HG03196 (cell line): ENCODE measurements at regions not wholly inside any gene's neighbourhood (a gene's known extent, or its start where the extent isn't known, plus 50 kb on each side); places are given as distances from the start of the nearest gene placed in this dataset.

Experiments used
- ATAC-seq: cut with Tn5 transposase; IDR thresholded peaks from one replicate; pipeline ENCODE4 v1.9.1; 2021; ENCODE audit not compliant: unreplicated experiment

- no peak for ATAC-seq
Measured at GRCh38 chr2:133837441-133838094, 269.3 kb upstream of the NCKAP5 start.

DNA sequence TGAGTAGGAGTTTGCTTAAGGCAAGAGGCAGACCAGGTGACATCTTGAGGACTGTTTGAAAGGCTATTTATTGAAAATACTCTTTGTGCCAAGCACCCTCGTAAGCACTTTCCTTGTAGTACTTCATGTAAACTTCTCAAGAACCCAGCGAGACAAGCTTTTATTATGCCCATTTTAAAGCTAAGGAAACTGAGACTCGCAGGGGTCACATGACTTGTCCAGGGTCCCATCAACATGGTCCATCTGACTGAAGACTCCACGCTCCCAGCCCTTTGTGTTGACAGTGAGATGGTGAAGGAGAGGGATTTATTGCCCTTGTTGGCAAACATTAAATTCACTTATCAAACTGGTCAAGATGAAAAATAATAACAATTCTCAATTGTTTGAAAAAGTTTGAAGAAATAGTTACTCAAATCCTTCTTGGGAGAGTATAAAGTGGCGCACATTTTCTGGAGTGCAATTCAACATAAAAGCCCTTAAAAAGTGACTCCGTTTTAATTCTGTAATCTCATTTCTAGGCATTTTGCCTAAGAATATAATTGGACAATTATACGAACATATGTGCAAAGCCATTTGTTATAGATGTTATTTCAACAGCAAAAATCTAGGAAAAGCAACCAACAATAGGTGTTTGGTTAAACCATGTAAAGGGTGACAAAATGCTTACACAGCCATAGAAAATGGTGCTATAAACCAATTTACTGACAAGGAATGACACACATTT is 270.5 kb upstream of the NCKAP5 start:
- no peak for ATAC-seq

DNA sequence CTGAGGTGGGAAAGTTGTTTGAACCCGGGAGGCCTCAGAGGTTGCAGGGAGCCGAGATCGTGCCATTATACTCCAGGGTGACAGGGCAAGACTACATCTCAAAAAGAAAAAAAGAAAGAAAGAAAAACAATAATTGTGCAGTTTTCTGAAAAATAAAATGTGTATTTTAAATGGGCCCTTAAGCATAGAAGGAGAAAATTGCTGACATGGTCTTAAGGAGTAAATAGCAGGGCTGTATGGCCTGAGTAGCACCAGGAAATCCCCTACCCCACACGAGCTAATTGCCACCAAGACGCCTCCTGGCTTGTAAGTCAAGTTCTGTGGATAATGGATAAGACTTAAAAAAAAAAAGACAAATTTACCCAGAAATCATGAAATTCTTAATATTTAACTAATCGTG is 271.4 kb upstream of the NCKAP5 start:
- ATAC-seq, result no peak

DNA sequence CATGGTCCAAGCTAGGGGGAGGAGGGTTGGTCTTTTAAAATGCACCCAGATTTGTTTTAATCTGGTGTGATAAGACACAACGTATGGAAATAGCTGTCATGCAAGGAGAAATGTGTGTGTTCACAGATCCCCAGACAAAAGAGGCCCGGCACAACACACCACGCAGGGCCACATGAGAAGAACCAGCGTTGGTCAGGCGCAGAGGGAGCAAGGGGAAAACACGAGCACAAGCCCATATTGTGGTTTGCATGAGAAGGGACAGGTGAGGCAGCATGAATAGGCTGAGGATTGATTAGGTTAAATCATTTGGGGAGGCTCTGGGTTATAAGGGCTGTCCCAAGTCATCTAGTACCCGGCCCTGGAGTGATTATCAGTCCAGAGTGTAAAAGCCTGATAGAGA is 272.5 kb upstream of the NCKAP5 start:
- ATAC-seq, result no peak

GRCh38 chr2:133841900-133842299 is 273.6 kb upstream of the NCKAP5 start:
- no peak for ATAC-seq

DNA sequence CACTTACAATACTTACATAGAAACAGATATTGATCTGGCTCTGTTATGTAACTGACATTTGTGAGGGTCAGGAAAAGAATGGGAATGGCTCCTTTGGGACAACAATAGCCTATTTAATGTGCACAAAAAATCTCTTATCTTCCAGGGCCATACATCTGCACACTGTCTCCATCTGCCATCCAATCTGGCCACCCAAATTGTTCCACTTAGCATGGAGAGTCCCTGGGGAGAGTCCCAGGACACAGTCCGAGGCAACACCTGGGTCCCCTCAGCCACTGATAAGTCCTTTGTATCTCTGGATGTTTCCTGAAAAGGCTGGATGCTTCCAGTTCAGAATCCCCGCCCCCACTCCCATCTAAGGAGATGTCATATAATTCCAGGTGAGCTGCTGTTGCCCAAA is 274.2 kb upstream of the NCKAP5 start:
- ATAC-seq, result no peak

DNA sequence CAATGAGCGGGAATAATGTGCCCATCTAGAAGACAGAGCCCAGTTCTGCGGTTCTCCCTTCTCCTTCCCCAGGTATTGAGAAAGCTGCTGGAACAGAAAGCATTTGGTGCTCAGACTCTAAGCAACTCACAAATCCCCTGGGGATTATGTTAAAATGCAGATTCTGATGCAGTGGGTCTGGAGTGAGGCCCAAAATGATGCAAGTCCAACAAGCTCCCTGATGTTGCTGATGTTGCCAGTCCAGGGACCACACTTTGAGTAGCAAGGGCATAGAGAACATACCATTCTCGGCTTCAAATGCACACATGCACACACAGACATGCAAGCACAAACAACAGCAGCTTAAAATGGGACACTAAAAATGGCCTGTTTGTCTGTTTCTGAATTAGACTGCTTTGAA is 274.8 kb upstream of the NCKAP5 start:
- ATAC-seq, result no peak

GRCh38 chr2:133843551-133843950 is 275.3 kb upstream of the NCKAP5 start:
- no peak for ATAC-seq

DNA sequence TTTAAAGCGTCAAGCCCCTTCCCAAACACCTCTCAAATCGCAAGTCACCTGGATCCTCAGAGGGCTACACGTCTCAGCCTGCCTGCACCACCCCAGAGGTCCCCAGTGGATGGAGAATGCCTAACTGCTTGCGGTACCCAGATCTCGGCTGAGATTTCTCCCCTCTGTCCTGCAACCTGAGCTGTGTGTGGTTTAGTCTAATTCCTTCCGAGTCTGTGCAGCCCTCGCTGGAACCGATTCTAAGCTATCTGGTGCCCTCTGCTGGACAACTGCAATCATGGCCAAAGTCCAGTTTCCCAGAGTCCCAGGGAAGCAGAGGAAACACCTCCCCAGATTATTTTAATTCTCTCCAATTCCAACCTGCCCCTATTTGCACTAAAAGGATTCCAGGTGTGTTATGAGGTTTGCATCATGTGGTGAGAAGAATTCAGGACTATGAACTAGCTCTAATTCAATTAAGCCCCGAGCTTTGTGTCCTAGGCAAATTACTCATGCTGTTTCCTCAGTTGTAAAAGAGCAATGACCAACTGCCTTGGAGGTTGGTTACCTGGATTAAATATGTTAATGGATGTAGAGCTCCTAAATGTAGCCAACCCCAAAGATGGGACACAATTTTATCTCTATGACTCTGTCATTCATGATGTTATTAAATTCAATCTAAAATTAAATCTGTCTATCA is 276.1 kb upstream of the NCKAP5 start:
- ATAC-seq, result peak; percentile 76

DNA sequence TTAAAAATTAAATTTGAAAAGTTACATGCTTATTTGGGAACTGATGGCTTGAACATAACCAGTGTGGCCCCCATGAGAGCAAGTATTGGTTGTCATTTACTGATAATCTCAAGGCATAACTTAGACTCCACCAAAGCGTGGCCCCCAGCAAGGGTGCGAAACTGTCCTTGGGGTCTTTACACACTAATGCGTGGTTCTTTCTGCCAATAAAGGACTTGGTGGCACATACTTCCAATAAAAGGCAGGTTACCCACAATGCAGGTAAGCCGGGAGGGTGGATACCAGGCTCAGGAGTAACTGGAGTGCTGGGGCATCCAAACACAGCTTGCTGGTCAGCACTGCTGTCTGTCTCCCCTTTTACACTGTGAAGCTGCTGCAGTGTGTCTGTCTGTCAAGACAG is 278.2 kb upstream of the NCKAP5 start:
- ATAC-seq, result no peak

- no peak for ATAC-seq
Measured at GRCh38 chr2:133847591-133847990, 279.3 kb upstream of the NCKAP5 start.

DNA sequence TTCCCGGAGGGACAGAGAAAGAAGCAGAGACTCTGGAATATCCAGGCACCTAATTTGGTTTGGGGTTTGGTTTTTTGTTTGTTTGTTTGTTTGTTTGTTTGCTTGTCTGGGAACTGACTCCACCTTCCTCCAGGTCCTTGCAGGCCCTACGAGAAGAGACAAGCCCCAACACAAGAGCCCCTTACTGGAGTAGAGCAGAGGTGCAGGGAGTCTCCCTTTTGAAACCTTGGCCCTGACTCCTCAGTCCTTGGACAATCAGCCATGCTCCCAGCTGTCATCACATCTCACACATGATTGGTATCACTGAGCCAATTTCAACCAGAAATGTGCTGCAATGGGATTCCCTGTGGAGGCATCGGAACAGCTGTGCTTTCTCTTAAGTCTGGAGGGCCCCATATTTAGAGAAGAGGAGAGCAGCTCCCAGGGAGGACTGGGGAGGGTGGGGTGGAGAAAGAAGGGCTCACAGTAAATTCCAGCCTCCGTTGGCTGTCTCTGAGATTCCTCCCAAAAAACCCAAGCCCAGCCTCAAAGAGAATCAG is 279.9 kb upstream of the NCKAP5 start:
- ATAC-seq, result no peak

DNA sequence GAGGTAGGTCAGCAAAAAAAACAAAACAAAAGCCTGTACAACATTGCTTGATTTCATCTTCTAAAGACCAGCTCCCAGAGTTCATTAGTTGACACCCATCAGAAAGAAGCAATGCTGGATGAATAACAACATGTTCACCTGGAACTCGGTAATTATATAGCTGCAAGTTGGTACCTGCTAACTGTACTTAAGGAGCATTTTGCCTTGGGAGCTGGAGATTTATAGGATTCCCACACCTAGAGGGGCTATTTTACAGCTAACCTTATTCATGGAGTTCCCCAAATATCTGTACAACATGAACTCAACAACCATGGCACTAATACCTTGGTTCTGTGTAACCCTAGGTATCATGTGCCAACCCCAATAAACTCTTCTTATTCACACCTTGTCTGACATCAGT is 281.1 kb upstream of the NCKAP5 start:
- no peak for ATAC-seq

DNA sequence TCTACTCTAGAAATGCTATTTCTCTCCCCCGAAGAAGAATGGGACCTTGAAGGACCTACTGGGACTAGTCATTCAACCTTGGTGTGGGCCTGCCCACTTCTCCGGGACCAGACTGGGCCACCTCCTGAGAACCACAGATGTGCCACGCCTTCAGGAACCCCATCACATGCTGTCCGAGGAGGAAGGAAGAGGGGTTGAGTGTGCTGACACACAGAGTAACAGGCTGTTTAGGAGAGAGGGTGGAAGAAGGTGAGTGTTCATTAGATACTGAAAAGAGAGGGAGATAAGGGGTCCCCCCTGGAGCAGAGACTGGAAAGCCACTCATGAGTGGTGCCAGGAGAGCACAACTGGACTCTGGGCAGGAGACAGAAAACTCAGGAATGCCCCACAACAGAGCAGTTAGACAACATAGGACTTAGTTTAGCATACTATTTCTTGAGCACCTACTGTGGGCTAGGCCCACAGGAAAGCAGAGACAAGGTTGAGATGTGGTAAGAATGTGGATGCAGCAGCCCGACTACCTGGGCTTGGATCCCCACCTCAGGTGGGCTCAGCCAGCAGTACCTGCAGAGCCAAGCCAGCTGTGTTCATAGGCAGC is 286.4 kb upstream of the NCKAP5 start:
- ATAC-seq, result no peak

- ATAC-seq, result no peak
Measured at GRCh38 chr2:133855526-133855925, 287.3 kb upstream of the NCKAP5 start.

- no peak for ATAC-seq
Measured at GRCh38 chr2:133856678-133857077, 288.4 kb upstream of the NCKAP5 start.

DNA sequence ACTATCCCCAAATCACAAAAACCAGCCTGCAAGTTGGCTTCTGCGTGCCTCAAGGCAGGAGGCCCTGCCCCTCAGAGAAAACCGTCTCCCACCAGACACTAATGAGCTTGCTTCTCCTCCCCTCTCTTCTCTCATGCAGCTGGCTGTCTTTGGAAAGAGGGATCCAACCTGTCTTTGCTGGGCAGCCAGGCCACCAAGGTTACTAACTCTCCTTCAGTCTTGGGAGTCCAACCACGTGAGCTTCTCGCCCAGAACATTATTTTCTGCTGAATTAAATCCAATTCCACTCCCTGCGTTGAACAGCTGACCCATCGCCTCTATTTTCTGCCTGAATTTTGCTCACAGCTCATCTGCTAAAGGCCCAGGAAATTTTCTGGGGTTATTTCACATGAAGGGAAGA is 291.3 kb upstream of the NCKAP5 start:
- ATAC-seq, result no peak

DNA sequence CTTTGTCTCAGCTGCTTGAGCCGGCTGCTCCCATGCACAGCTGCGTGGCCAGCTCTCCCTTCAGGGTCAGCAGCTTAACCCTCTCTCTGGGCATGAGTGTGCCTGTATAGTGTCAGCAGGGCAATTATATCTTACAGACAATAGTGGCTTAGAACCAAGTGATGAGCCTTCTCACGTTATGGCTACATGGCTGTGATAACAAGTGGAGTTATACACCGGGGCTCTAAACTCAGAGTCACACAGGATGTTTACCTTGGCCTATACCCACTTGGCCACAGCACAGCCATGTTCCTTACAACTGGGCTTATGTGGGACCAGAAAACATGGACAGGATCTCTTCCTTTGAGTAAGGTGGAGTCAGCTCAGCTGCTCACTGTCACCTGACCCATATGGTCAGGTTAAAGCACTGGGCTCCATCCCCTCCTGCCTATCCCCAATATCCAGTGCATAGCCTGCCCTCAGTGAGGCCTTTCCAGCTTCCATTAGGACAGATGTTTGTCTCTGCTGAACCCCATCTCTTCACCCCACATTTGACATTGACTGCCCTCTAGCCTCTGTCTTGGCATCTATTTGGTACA is 294.2 kb upstream of the NCKAP5 start:
- no peak for ATAC-seq

GRCh38 chr2:133863106-133863800 is 295.0 kb upstream of the NCKAP5 start:
- ATAC-seq, result no peak

DNA sequence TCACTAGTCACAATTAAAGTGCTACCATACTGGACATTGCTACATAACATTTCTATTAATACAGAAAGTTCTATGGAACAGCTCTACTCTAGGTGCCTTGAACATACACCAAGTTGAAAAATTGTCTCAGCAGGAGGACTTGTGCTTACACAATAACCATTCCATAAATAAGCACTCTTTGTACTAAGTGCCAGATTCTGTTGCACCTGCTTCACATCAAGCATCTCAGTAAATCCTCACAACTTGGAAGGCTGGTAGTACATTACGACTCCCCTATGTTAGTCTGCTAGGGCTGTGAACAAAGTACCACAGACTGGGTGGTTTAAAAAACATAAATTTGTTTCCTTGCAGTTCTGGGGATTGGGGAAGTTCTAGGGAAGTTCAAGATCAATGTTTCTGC is 296.9 kb upstream of the NCKAP5 start:
- ATAC-seq, result no peak

DNA sequence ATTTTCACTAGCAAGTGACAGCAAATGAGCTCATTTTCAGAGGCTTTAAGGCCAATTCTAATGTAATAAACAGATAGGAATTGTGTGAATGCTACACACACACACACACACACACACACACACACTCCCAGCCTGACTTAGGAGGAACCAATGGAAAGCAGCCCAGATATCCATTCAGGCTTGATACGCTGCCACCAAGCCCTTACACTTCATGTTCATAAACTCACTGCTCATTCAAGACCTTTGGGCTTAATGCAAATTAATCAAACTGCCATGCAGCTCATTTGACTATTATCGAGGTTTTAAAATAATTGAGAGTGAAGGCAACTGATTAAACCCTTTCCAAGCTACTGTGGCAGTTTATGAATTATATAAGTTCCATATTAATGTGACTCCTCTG is 298.9 kb upstream of the NCKAP5 start:
- no peak for ATAC-seq
